Ishikawa (cell line): ENCODE measurements at regions not wholly inside any gene's neighbourhood (a gene's known extent, or its start where the extent isn't known, plus 50 kb on each side); places are given as distances from the start of the nearest gene placed in this dataset.

Experiments
- CEBPB ChIP-seq: IDR thresholded peaks from 2 replicates; pipeline ENCODE4 v1.6.1; 2012
- CREB1 ChIP-seq: IDR thresholded peaks from 2 replicates; pipeline ENCODE4 v1.6.1; 2012; ENCODE audit warnings: low read depth
- EGR1 ChIP-seq: IDR thresholded peaks from 2 replicates; pipeline ENCODE4 v1.6.1; 2012
- EP300 ChIP-seq: IDR thresholded peaks from 2 replicates; pipeline ENCODE4 v1.6.1; 2012; ENCODE audit warnings: borderline replicate concordance
- FOXM1 ChIP-seq: IDR thresholded peaks from 2 replicates; pipeline ENCODE4 v1.6.1; 2012; ENCODE audit warnings: low read depth, borderline replicate concordance
- NFIC ChIP-seq: IDR thresholded peaks from 2 replicates; pipeline ENCODE4 v1.6.1; 2012
- RAD21 ChIP-seq: IDR thresholded peaks from 2 replicates; pipeline ENCODE4 v1.6.1; 2012; ENCODE audit warnings: low read depth
- TAF1 ChIP-seq: IDR thresholded peaks from 2 replicates; pipeline ENCODE4 v1.6.1; 2012; ENCODE audit warnings: low read depth, mild to moderate bottlenecking
- TCF12 ChIP-seq: IDR thresholded peaks from 2 replicates; pipeline ENCODE4 v1.6.1; 2012; ENCODE audit warnings: low read depth
- TEAD4 ChIP-seq: IDR thresholded peaks from 2 replicates; pipeline ENCODE4 v1.6.1; 2012
- YY1 ChIP-seq: IDR thresholded peaks from 2 replicates; pipeline ENCODE4 v1.6.1; 2012; ENCODE audit warnings: low read depth
- ZBTB7A ChIP-seq: IDR thresholded peaks from 2 replicates; pipeline ENCODE4 v1.6.1; 2012; ENCODE audit warnings: low read depth
- TF ChIP-seq, protein P1 (sequence below): IDR thresholded peaks from 2 replicates; pipeline ENCODE4 v1.6.1; 2012
- TF ChIP-seq, protein P2 (sequence below): IDR thresholded peaks from 2 replicates; pipeline ENCODE4 v1.6.1; 2012
- TF ChIP-seq, protein P3 (sequence below): IDR thresholded peaks from 2 replicates; pipeline ENCODE4 v1.6.1; 2012; ENCODE audit warnings: low read depth, mild to moderate bottlenecking

DNA sequence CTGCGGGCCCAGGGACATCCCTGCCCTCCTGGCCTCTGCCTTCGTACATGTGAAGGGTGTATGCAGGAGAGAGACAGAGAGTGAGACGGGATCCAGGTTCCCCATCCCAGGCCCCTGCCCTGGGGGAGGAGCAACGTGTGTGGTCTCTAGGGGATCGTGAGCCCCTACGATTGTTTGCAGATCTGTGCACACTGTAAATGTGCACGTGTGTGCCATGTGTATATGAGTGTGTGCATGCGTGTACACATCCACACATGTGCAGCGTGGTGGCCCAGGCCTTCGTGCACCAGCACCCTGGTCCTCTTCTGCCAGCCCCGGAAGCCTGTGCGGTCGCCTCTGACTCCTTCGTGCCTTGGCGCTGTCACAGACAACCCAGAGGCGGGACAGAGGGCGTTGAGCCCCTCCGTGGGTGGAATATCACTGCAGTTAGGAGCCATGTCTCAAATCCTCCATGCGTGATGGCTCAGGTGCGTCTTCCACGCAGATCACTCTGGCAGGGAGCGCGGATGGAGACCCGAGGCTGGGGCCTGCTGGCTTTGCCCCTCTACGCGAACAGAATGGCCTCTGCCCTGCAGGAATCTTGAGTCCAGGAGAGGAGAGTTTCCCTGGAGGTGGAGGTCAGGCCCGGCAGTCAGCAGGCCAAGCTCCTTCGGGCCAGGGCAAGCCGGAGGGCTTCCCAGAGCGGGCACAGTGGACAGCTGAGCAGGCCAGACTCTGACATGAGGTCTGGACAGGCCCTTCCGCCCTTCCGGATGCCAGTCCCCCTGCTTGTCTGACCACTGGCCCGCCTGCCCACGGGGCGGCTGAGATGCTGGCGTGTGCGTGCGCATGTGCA, 97.5 kb downstream of the UNCX start:
- no peak for TF ChIP-seq NFIC
- no peak for TF ChIP-seq CEBPB
- no peak for TF ChIP-seq ZBTB7A
- no peak for TF ChIP-seq EP300
- no peak for TF ChIP-seq EGR1
- TF ChIP-seq TCF12, result no peak
- TF ChIP-seq, protein P1, sequence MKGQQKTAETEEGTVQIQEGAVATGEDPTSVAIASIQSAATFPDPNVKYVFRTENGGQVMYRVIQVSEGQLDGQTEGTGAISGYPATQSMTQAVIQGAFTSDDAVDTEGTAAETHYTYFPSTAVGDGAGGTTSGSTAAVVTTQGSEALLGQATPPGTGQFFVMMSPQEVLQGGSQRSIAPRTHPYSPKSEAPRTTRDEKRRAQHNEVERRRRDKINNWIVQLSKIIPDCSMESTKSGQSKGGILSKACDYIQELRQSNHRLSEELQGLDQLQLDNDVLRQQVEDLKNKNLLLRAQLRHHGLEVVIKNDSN, result no peak
- TF ChIP-seq, protein P2, sequence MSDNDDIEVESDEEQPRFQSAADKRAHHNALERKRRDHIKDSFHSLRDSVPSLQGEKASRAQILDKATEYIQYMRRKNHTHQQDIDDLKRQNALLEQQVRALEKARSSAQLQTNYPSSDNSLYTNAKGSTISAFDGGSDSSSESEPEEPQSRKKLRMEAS, result no peak
- TF ChIP-seq FOXM1, result no peak
- TF ChIP-seq RAD21, result no peak
- no peak for TF ChIP-seq TAF1
- TF ChIP-seq TEAD4, result no peak
- TF ChIP-seq, protein P3, sequence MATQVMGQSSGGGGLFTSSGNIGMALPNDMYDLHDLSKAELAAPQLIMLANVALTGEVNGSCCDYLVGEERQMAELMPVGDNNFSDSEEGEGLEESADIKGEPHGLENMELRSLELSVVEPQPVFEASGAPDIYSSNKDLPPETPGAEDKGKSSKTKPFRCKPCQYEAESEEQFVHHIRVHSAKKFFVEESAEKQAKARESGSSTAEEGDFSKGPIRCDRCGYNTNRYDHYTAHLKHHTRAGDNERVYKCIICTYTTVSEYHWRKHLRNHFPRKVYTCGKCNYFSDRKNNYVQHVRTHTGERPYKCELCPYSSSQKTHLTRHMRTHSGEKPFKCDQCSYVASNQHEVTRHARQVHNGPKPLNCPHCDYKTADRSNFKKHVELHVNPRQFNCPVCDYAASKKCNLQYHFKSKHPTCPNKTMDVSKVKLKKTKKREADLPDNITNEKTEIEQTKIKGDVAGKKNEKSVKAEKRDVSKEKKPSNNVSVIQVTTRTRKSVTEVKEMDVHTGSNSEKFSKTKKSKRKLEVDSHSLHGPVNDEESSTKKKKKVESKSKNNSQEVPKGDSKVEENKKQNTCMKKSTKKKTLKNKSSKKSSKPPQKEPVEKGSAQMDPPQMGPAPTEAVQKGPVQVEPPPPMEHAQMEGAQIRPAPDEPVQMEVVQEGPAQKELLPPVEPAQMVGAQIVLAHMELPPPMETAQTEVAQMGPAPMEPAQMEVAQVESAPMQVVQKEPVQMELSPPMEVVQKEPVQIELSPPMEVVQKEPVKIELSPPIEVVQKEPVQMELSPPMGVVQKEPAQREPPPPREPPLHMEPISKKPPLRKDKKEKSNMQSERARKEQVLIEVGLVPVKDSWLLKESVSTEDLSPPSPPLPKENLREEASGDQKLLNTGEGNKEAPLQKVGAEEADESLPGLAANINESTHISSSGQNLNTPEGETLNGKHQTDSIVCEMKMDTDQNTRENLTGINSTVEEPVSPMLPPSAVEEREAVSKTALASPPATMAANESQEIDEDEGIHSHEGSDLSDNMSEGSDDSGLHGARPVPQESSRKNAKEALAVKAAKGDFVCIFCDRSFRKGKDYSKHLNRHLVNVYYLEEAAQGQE, result no peak

DNA sequence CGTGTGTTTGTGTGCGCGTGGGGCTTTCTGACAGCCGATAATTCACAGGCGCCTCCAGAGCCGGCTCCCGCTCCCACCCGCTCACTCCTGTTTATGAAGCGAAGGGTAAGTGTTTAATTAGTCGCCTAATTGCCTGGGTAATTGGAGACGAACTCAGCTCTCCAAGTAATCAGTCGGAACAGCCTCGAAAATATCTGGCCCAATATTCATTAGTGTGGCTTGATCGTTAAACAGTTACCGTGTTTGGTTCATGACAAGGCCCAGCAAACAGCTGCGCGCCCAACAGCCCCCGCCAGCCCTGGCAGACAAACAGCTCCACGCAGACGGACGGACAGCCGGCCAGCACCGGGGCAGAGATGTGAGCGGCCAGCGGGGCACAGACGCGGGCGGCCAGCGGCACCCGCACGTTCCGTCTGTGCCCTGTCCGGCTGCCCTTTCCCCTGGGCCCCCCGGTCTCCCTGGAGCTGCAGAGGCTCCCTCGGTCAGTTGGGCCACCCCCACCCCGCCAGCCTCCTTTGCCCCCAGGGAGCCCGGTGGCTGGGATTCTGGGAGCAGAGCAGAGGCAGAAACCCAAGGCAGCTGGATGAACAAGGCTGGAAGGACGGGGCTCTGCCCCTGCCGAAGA, 98.2 kb downstream of the UNCX start:
- TF ChIP-seq TCF12 (no peak), YY1 (no peak), TAF1 (no peak), CREB1 (no peak), FOXM1 (no peak), TEAD4 (no peak), RAD21 (no peak), NFIC (no peak), CEBPB (no peak), EGR1 (no peak), ZBTB7A (no peak)
- TF ChIP-seq, protein P3, result no peak
- TF ChIP-seq, protein P2, result no peak
- TF ChIP-seq, protein P1, result no peak

DNA sequence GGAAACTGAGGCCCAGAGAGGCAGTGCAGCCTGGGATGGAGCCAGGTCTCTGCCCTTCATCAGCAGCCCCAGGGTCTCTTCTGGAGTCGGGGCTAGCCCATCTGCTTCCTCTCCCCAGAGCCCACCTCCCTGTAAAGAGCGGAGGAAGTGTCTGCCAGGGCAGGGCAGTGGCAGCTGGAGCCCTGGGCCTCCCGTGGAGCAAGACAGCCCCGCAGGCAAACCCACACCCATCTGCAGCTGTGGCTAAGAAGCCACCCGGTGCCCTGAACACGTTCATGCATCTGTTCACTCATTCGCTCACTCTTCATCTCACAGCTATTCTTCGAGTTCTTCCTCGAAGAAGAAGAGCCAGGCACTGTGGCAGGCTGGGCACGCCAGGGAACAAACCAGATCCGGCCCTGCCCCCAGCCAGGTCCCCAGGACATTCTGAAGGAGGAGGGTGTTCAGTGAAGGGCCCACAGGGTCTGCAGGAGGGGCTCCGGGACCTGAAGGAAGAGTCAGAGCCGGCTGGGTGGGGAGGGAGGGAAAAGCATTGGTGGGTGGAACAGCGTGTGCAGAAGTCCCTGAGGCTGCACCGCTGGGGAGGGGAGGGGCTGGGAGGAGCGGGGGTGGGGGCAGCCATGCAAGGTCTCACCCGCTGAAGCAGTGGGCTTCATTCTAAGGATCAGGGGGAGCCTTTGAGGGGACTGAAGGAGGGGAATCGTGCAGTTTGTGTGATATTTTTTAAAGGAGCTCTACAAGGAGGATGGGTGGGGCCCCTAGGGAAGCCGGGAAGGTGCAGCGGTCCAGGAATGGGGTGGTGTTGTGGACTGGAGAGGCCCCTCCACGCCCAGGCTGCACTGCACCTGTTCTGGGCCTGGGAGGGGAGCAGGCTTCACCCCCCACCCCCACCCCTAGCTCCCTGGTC, 99.1 kb downstream of the UNCX start:
- TF ChIP-seq, protein P3, result no peak
- TF ChIP-seq EGR1 (no peak), TCF12 (no peak), FOXM1 (no peak), CREB1 (no peak), NFIC (no peak), EP300 (no peak), TEAD4 (no peak), YY1 (no peak), RAD21 (no peak), ZBTB7A (no peak)
